Astrocyte of the cerebellum (primary cell): ENCODE measurements at regions not wholly inside any gene's neighbourhood (a gene's known extent, or its start where the extent isn't known, plus 50 kb on each side); places are given as distances from the start of the nearest gene placed in this dataset.

ENCODE experiments used
- DNase-seq: peaks from one replicate; pipeline ENCODE4 v3.0.0-alpha.2; 2011; ENCODE audit warnings: low read depth
- H3K4me3 ChIP-seq: 2 replicates; pipeline ENCODE4 v1.5.1; 2011; ENCODE audit warnings: mild to moderate bottlenecking, low read depth, low read length, moderate library complexity
- CTCF ChIP-seq: IDR thresholded peaks from 2 replicates; pipeline ENCODE4 v1.5.1; 2012; ENCODE audit warnings: low read length, low read depth, moderate library complexity, mild to moderate bottlenecking; ENCODE audit errors: missing control alignments
- in situ Hi-C: cut with HindIII; loops from 2 replicates; pipeline ENCODE4 v1.10.0; 2017; ENCODE audit warnings: low sequenced_read_pairs

GRCh38 chr13:27005976-27006518, 165.6 kb downstream of the USP12 start:
- no peak for DNase-seq
- no peak overlapping the region for H3K4me3 ChIP-seq
- no peak for TF ChIP-seq CTCF
- in situ Hi-C loops = no loop called here

GRCh38 chr13:27005556-27005955, 166.1 kb downstream of the USP12 start:
- DNase-seq = no peak
- no peak overlapping the region for H3K4me3 ChIP-seq
- no peak for TF ChIP-seq CTCF
- in situ Hi-C loops = no loop called here

GRCh38 chr13:27004866-27005265, 166.7 kb downstream of the USP12 start:
- no peak for DNase-seq
- H3K4me3 ChIP-seq = no peak overlapping the region
- in situ Hi-C loops = no loop called here
- no peak for TF ChIP-seq CTCF

- no peak for DNase-seq
- no peak overlapping the region for H3K4me3 ChIP-seq
- no peak for TF ChIP-seq CTCF
- in situ Hi-C loops = no loop called here
Observed at GRCh38 chr13:27004326-27004725, 167.3 kb downstream of the USP12 start.

GRCh38 chr13:27001705-27002104, 169.9 kb downstream of the USP12 start:
- in situ Hi-C loops = no loop called here
- no peak for DNase-seq
- no peak for TF ChIP-seq CTCF
- H3K4me3 ChIP-seq = no peak overlapping the region

- in situ Hi-C loops = no loop called here
- no peak for TF ChIP-seq CTCF
Observed at GRCh38 chr13:27000686-27001085, 170.9 kb downstream of the USP12 start.

More at GRCh38 chr13:27000686-27001085, 170.9 kb downstream of the USP12 start:
- DNase-seq = no peak
- H3K4me3 ChIP-seq = no peak overlapping the region
